ENCODE measurements at regions not wholly inside any gene's neighbourhood (a gene's known extent, or its start where the extent isn't known, plus 50 kb on each side); places are given as distances from the start of the nearest gene placed in this dataset.

DNA sequence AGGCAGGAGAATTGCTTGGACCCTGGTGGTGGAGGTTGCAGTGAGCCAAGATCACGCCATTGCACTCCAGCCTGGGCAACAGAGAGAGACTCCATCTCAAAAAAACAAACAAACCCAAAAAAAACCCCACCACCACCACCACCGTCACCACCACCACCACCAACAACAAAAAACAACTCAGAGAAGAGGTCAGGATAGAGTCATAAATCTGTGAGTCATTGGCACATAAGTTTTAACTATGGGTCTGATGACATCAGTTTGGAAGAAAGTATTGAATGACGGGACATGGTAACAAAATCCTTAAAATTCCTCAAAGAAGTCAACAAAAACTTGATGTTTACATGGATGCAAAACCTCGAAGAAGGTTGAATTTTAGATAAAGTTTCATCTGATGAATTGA lies 288.0 kb upstream of the SFRP2 start:
- CTCF ChIA-PET, result no interaction called here
- no peaks in the 10 kb centered on the region for H3K36me3 Mint-ChIP-seq (ENCODE audit: insufficient read depth, unreplicated experiment)
- TF ChIP-seq CTCF (IDR thresholded peaks at IDR 0.05; ENCODE audit: unreplicated experiment), result no peak
- no peaks in the 10 kb centered on the region for H3K27me3 Mint-ChIP-seq (ENCODE audit: unreplicated experiment)
- peaks cover 3% of the 10 kb centered on the region for H3K9me3 Mint-ChIP-seq (ENCODE audit: low read depth, unreplicated experiment)
- no TSS peak for BruUV-seq (replicated peaks)
- no peak for DNase-seq
- peaks cover 12% of the 10 kb centered on the region for H3K4me1 Mint-ChIP-seq (ENCODE audit: low read depth, unreplicated experiment)
- intact Hi-C loops (cut with micrococcal nuclease; ENCODE audit: unreplicated experiment), result no loop called here
- no peak overlapping the region for H3K4me3 Mint-ChIP-seq (ENCODE audit: low read depth, unreplicated experiment)
- H3K27ac Mint-ChIP-seq (ENCODE audit: unreplicated experiment), result no peak overlapping the region

DNA sequence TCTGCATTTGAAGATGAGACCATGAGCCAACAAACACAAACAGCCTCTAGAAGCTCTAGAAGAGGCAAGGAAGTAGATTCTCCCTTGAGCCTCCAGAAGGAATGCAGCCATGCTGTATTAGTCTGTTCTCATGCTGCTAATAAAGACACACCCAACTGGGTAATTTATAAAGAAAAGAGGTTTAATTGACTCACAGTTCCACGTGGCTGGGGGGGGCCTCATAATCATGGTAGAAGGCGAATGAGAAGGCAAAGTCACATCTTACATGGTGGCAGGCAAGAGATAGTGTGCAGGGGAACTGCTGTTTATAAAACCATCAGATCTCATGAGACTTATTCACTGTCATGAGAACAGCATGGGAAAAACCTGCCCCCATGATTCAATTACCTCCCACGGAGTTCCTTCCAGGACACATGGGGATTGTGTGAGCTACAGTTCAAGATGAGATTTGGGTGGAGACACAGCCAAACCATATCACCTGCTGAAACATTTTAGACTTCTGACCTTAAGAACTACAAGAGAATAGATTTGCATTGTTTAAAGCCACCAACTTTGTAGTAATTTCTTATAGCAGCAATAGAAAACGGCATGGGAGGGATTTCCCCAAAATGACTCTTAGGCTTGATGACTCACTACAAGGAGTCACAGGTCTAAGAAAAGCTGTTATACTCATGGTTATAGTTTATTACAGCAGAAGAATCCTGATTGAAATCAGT lies 284.4 kb upstream of the SFRP2 start:
- no TSS peak for BruUV-seq (replicated peaks)
- peak; percentile 3 for DNase-seq
- Mint-ChIP-seq H3K36me3 (ENCODE audit: insufficient read depth, unreplicated experiment) (no peaks in the 10 kb centered on the region), H3K4me3 (ENCODE audit: low read depth, unreplicated experiment) (no peak overlapping the region), H3K27me3 (ENCODE audit: unreplicated experiment) (no peaks in the 10 kb centered on the region), H3K27ac (ENCODE audit: unreplicated experiment) (peak overlapping the region; percentile 72), H3K4me1 (ENCODE audit: low read depth, unreplicated experiment) (peaks cover 12% of the 10 kb centered on the region), H3K9me3 (ENCODE audit: low read depth, unreplicated experiment) (peaks cover 3% of the 10 kb centered on the region)
- intact Hi-C loops (cut with micrococcal nuclease; ENCODE audit: unreplicated experiment), result no loop called here
- no peak for TF ChIP-seq CTCF (IDR thresholded peaks at IDR 0.05; ENCODE audit: unreplicated experiment)
- CTCF ChIA-PET, result interaction anchor here (1.4 kb wide), 1 partner anchor 10 kb away, joined by 4 read pairs; no protein-coding TSS in a partner anchor

DNA sequence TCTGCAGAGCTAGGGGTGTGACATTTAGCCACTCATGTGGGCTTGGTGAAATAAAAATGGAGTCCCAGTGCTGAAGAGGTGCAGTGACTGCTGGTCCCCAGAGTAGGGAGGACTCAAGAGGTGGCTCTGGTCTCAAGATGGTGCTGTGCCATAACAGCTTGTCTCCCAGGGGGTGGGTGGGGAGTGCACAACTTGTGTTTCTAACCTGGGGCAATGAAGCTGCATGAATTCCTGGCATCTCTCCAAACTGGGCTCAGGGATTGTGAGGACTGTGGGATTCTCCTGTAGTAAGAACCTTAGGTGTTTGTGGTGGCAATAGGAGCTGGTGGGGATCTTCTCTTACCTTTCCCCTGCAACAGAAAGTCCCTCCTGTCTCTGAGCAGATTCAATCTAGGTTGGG lies 278.9 kb upstream of the SFRP2 start:
- H3K27ac Mint-ChIP-seq (ENCODE audit: unreplicated experiment), result no peak overlapping the region
- peaks cover 4% of the 10 kb centered on the region for H3K4me1 Mint-ChIP-seq (ENCODE audit: low read depth, unreplicated experiment)
- H3K4me3 Mint-ChIP-seq (ENCODE audit: low read depth, unreplicated experiment), result no peak overlapping the region
- peaks cover 4% of the 10 kb centered on the region for H3K9me3 Mint-ChIP-seq (ENCODE audit: low read depth, unreplicated experiment)
- no TSS peak for BruUV-seq (replicated peaks)
- intact Hi-C loops (cut with micrococcal nuclease; ENCODE audit: unreplicated experiment), result no loop called here
- no peaks in the 10 kb centered on the region for H3K27me3 Mint-ChIP-seq (ENCODE audit: unreplicated experiment)
- CTCF ChIA-PET, result no interaction called here
- DNase-seq, result no peak
- no peaks in the 10 kb centered on the region for H3K36me3 Mint-ChIP-seq (ENCODE audit: insufficient read depth, unreplicated experiment)
- TF ChIP-seq CTCF (IDR thresholded peaks at IDR 0.05; ENCODE audit: unreplicated experiment), result no peak

- CTCF ChIA-PET, result no interaction called here
- H3K27ac Mint-ChIP-seq (ENCODE audit: unreplicated experiment), result no peak overlapping the region
- no peaks in the 10 kb centered on the region for H3K27me3 Mint-ChIP-seq (ENCODE audit: unreplicated experiment)
- H3K4me1 Mint-ChIP-seq (ENCODE audit: low read depth, unreplicated experiment), result no peaks in the 10 kb centered on the region
- TF ChIP-seq CTCF (IDR thresholded peaks at IDR 0.05; ENCODE audit: unreplicated experiment), result no peak
- DNase-seq, result no peak
- no peak overlapping the region for H3K4me3 Mint-ChIP-seq (ENCODE audit: low read depth, unreplicated experiment)
- peaks cover 2% of the 10 kb centered on the region for H3K9me3 Mint-ChIP-seq (ENCODE audit: low read depth, unreplicated experiment)
- intact Hi-C loops (cut with micrococcal nuclease; ENCODE audit: unreplicated experiment), result no loop called here
- BruUV-seq (replicated peaks), result no TSS peak
- H3K36me3 Mint-ChIP-seq (ENCODE audit: insufficient read depth, unreplicated experiment), result no peaks in the 10 kb centered on the region
Measured at GRCh38 chr4:154065368-154065767, 276.5 kb upstream of the SFRP2 start.
